ENCODE measurements at regions not wholly inside any gene's neighbourhood (a gene's known extent, or its start where the extent isn't known, plus 50 kb on each side); places are given as distances from the start of the nearest gene placed in this dataset.
A peak's percentile ranks its signal among the peaks of the same experiment; 100 is the strongest.

DNA sequence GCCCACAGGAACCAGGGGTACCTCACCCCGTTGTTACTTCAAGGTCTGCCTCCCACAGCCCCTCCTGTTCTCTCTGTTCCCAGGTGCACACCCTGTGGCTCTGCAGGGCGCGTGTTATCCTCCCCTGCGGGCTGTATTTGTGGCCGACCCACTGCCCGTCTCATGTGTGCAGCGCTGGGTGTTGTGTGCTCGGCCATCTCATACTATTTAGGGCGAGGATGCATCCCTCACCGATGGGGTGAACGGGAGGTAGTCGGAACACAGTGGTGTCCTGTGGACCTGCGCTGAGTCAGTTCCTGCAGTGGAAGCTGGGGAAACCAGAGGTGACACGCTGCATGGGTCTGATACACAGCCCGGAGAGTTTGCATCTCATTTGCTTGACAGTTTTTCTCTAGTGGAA lies 94.5 kb upstream of the SULF2 start:
- TF ChIP-seq FOXA1 (IDR thresholded peaks at IDR 0.05) (no peak), L3MBTL2 (conservative IDR thresholded peaks at IDR 0.05) (no peak), FOXK2 (IDR thresholded peaks at IDR 0.05) (no peak), HDGF (IDR thresholded peaks at IDR 0.05; ENCODE audit: borderline replicate concordance) (no peak), ARNT (IDR thresholded peaks at IDR 0.05) (no peak), SUZ12 (IDR thresholded peaks at IDR 0.05) (no peak), CTBP1 (IDR thresholded peaks at IDR 0.05; ENCODE audit: borderline replicate concordance) (no peak), BHLHE40 (IDR thresholded peaks at IDR 0.05; ENCODE audit: borderline replicate concordance) (no peak), ELF4 (IDR thresholded peaks at IDR 0.05) (no peak), TARDBP (IDR thresholded peaks at IDR 0.05) (no peak), LEF1 (IDR thresholded peaks at IDR 0.05; ENCODE audit: borderline replicate concordance) (no peak), ZNF384 (IDR thresholded peaks at IDR 0.05) (no peak), SP1 (IDR thresholded peaks at IDR 0.05) (no peak), FOXM1 (IDR thresholded peaks at IDR 0.05; ENCODE audit: borderline replicate concordance) (no peak), NFRKB (IDR thresholded peaks at IDR 0.05) (no peak)
- TF ChIP-seq, protein P1, sequence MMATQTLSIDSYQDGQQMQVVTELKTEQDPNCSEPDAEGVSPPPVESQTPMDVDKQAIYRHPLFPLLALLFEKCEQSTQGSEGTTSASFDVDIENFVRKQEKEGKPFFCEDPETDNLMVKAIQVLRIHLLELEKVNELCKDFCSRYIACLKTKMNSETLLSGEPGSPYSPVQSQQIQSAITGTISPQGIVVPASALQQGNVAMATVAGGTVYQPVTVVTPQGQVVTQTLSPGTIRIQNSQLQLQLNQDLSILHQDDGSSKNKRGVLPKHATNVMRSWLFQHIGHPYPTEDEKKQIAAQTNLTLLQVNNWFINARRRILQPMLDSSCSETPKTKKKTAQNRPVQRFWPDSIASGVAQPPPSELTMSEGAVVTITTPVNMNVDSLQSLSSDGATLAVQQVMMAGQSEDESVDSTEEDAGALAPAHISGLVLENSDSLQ (IDR thresholded peaks at IDR 0.05) = no peak
- no peak for DNase-seq (ENCODE audit: extremely low spot score)
- CTCF ChIA-PET = no interaction called here
- POLR2A ChIA-PET = no interaction called here

- TF ChIP-seq SP1 (IDR thresholded peaks at IDR 0.05) (no peak), ARNT (IDR thresholded peaks at IDR 0.05) (no peak), CTBP1 (IDR thresholded peaks at IDR 0.05; ENCODE audit: borderline replicate concordance) (no peak), BHLHE40 (IDR thresholded peaks at IDR 0.05; ENCODE audit: borderline replicate concordance) (no peak), ZNF384 (IDR thresholded peaks at IDR 0.05) (no peak), FOXK2 (IDR thresholded peaks at IDR 0.05) (no peak), L3MBTL2 (conservative IDR thresholded peaks at IDR 0.05) (no peak), FOXM1 (IDR thresholded peaks at IDR 0.05; ENCODE audit: borderline replicate concordance) (no peak)
- TF ChIP-seq, protein P1 (IDR thresholded peaks at IDR 0.05) = no peak
- ChIA-PET CTCF (no interaction called here), POLR2A (no interaction called here)
- no peak for DNase-seq (ENCODE audit: extremely low spot score)
Observed at GRCh38 chr20:47878601-47879027, 93.3 kb upstream of the SULF2 start.

- DNase-seq (ENCODE audit: extremely low spot score) = no peak
- TF ChIP-seq CTBP1 (IDR thresholded peaks at IDR 0.05; ENCODE audit: borderline replicate concordance) (no peak; the same call in 1 of the 2 replicates), TARDBP (IDR thresholded peaks at IDR 0.05) (no peak), ARNT (IDR thresholded peaks at IDR 0.05) (peak; percentile 10; the same call in 1 of the 2 replicates)
- TF ChIP-seq, protein P1 (IDR thresholded peaks at IDR 0.05) = peak; percentile 87
- POLR2A ChIA-PET = no interaction called here
- CTCF ChIA-PET = interaction anchor here (0.7 kb wide), 1 partner anchor 1400 kb away, joined by 3 read pairs; no protein-coding TSS in a partner anchor
Observed at GRCh38 chr20:47876311-47877088, 91.2 kb upstream of the SULF2 start.

DNA sequence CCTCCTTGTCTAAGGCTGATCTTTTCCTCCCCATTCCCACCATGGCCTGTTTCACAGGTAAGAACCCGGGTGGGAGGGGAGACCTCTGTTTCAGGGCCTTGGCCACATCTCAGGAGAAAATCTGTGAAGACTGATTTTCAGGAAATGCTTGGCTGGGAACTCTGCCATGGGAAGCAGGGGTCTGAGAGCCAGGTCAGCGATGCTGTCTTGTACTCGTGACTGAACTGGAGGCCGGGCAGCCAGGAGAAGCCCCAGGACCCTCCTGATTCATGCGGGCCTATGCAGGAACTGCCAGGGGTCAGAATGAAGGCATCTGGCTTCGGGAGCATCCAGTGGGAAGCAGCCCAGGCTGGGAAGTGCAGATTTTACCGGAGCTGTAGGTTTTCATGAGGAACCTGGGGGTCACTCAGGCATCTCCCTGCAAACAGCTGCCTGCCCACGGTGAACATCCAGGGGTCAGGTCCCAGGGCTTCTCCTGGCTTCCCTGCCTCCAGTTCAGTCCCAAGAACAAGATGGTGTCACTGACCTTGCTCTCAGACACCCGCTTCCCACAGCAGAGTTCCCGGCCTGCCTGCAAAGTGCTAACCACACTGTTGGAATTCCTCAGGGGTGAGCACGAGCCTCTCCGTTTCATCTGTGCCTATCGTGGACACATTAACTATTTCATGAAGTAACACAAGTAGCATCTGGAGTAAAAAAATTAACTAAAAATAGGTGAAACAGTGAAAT lies 90.2 kb upstream of the SULF2 start:
- POLR2A ChIA-PET = no interaction called here
- no peak for DNase-seq (ENCODE audit: extremely low spot score)
- CTCF ChIA-PET = no interaction called here
- TF ChIP-seq, protein P1 (IDR thresholded peaks at IDR 0.05) = no peak
- TF ChIP-seq L3MBTL2 (conservative IDR thresholded peaks at IDR 0.05) (no peak), CTBP1 (IDR thresholded peaks at IDR 0.05; ENCODE audit: borderline replicate concordance) (no peak), LEF1 (IDR thresholded peaks at IDR 0.05; ENCODE audit: borderline replicate concordance) (no peak), FOXA1 (IDR thresholded peaks at IDR 0.05) (no peak), FOXM1 (IDR thresholded peaks at IDR 0.05; ENCODE audit: borderline replicate concordance) (no peak), ELF4 (IDR thresholded peaks at IDR 0.05) (no peak), FOXK2 (IDR thresholded peaks at IDR 0.05) (no peak), SP1 (IDR thresholded peaks at IDR 0.05) (no peak), SUZ12 (IDR thresholded peaks at IDR 0.05) (no peak), HDGF (IDR thresholded peaks at IDR 0.05; ENCODE audit: borderline replicate concordance) (no peak), TARDBP (IDR thresholded peaks at IDR 0.05) (no peak), ARNT (IDR thresholded peaks at IDR 0.05) (no peak), ZNF384 (IDR thresholded peaks at IDR 0.05) (no peak), NFRKB (IDR thresholded peaks at IDR 0.05) (no peak)

GRCh38 chr20:47872341-47872740 lies 87.1 kb upstream of the SULF2 start:
- POLR2A ChIA-PET = no interaction called here
- CTCF ChIA-PET = no interaction called here
- TF ChIP-seq NFRKB (IDR thresholded peaks at IDR 0.05) = no peak
- no peak for TF ChIP-seq TARDBP (IDR thresholded peaks at IDR 0.05)
- no peak for TF ChIP-seq SUZ12 (IDR thresholded peaks at IDR 0.05)
- no peak for TF ChIP-seq FOXM1 (IDR thresholded peaks at IDR 0.05; ENCODE audit: borderline replicate concordance)
- no peak for TF ChIP-seq FOXK2 (IDR thresholded peaks at IDR 0.05)
- TF ChIP-seq CTBP1 (IDR thresholded peaks at IDR 0.05; ENCODE audit: borderline replicate concordance) = no peak
- no peak for TF ChIP-seq L3MBTL2 (conservative IDR thresholded peaks at IDR 0.05)
- no peak for TF ChIP-seq BHLHE40 (IDR thresholded peaks at IDR 0.05; ENCODE audit: borderline replicate concordance)
- TF ChIP-seq ARNT (IDR thresholded peaks at IDR 0.05) = no peak
- no peak for TF ChIP-seq FOXA1 (IDR thresholded peaks at IDR 0.05)
- TF ChIP-seq HDGF (IDR thresholded peaks at IDR 0.05; ENCODE audit: borderline replicate concordance) = no peak
- TF ChIP-seq LEF1 (IDR thresholded peaks at IDR 0.05; ENCODE audit: borderline replicate concordance) = no peak
- no peak for TF ChIP-seq SP1 (IDR thresholded peaks at IDR 0.05)
- TF ChIP-seq ELF4 (IDR thresholded peaks at IDR 0.05) = no peak
- no peak for TF ChIP-seq ZNF384 (IDR thresholded peaks at IDR 0.05)
- DNase-seq (ENCODE audit: extremely low spot score) = no peak

Measured in HEK293T (cell line).